ENCODE measurements at regions not wholly inside any gene's neighbourhood (a gene's known extent, or its start where the extent isn't known, plus 50 kb on each side); places are given as distances from the start of the nearest gene placed in this dataset.

DNA sequence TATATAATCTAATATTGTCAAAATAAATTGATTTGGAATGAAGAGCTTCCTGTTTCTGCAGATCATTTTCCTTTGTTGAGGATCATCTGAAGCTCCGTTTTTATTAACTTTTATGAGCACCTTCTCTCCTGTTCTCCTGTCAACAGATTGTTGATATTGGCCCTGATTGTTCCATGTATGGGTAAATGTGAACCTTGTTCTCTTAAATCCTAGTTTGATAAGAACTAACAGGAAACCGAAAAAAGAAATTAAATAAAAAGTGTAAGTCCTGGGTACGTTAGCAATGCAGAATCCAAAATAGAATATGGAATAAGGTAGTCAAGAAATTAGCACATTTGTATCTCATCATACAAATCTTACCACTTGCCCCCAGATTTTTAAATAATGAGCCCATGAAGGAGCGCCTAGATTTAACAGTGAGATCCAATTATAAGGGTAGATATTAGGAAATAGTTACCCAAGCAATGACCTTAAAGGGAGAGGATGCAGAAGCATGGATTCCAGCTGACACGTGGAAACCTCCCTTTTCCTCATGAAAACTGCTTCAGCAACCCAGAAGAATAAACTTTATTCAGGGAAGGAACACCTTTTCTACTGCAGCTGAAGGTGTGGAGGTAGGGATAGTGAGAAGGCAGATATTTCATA is 80.8 kb upstream of the PIK3R1 start:
- Mint-ChIP-seq H3K36me3 (ENCODE audit: low read depth) (no peaks in the 10 kb centered on the region), H3K9me3 (no peaks in the 10 kb centered on the region), H3K27ac (no peak overlapping the region), H3K4me3 (ENCODE audit: low read depth) (no peak overlapping the region), H3K27me3 (ENCODE audit: low read depth) (peaks cover 8% of the 10 kb centered on the region), H3K4me1 (ENCODE audit: low read depth) (no peaks in the 10 kb centered on the region)
- intact Hi-C loops (cut with micrococcal nuclease), result no loop called here
- no peak for DNase-seq (ENCODE audit: low spot score)

DNA sequence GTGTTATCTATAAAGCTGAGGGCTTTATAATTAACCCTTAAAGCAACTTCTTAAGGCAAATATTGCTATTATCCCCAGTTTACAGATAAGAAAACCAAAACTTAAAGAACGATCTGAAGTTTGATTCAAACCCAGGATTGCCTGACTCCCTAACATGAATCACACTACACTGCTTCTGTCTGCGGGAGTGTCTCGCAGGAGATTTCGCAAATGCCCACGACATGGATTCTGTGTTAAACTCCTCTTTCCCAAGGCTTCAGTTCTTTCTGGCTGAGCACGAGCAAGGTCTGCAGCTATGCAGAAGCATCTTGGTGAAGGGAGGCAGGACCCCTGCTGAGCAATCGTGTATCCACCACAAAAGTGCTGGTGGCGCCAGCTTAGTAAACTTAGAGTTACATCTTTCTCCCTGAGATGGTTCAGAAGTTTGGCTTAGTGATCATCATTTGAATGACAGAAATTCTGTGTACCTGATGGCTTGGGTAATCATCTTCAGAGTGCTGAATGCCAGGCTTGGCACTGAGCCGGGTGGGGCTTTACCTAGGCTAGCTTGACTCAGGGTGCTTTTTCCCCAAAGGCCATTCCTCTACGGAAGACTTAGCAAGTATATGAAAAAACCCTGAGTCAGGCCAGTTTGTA is 81.4 kb upstream of the PIK3R1 start:
- no peaks in the 10 kb centered on the region for H3K4me1 Mint-ChIP-seq (ENCODE audit: low read depth)

DNA sequence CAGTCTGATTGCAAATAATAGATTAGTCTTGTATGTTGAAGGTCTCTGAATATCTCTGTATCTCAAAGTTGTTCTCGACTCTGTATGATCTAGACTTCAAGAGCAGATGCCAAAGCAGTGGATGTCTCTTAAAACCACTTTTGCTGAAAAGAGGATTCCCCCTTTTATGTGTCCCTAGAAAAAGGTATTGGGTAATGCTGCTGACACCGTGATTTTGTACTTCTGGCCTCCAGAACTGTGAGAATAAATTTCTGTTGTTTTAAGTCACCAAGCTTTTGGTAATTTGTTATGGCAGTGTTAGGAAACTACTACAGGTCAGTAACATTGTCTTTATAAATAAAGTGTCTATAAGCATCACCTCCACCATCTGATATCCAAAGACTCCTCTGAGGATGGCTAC is 85.3 kb upstream of the PIK3R1 start:
- no peak overlapping the region for H3K4me3 Mint-ChIP-seq (ENCODE audit: low read depth)
- no peaks in the 10 kb centered on the region for H3K36me3 Mint-ChIP-seq (ENCODE audit: low read depth)
- no peak for DNase-seq (ENCODE audit: low spot score)
- no peaks in the 10 kb centered on the region for H3K9me3 Mint-ChIP-seq
- H3K4me1 Mint-ChIP-seq (ENCODE audit: low read depth), result no peaks in the 10 kb centered on the region
- intact Hi-C loops (cut with micrococcal nuclease), result no loop called here
- peaks cover 7% of the 10 kb centered on the region for H3K27me3 Mint-ChIP-seq (ENCODE audit: low read depth)
- no peak overlapping the region for H3K27ac Mint-ChIP-seq

More for the DNA sequence above, 81.4 kb upstream of the PIK3R1 start:
- Mint-ChIP-seq H3K36me3 (ENCODE audit: low read depth) (no peaks in the 10 kb centered on the region), H3K27ac (no peak overlapping the region), H3K27me3 (ENCODE audit: low read depth) (peaks cover 11% of the 10 kb centered on the region), H3K4me3 (ENCODE audit: low read depth) (no peak overlapping the region), H3K9me3 (no peaks in the 10 kb centered on the region)
- intact Hi-C loops (cut with micrococcal nuclease), result no loop called here
- DNase-seq (ENCODE audit: low spot score), result no peak

DNA sequence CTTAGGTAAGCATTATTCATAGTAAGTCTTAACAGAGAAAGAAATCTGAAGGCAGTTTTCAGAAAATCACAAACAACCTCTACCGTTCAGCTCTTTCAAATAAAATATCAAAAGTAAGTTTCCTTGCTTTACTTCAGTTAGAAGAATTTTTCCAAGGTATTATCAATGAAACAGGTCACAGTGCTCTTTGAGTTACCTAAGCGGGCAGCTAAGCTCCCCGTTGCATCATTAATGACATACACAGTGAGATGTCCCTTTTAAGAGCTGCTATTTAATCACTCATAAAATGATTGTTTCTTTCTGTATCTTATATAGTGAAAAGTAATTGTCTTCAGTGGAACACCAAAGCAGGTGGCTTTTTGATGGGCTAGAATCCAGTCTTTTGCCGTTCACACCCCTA is 86.2 kb upstream of the PIK3R1 start:
- H3K4me1 Mint-ChIP-seq (ENCODE audit: low read depth), result no peaks in the 10 kb centered on the region
- no peak overlapping the region for H3K27ac Mint-ChIP-seq
- H3K9me3 Mint-ChIP-seq, result no peaks in the 10 kb centered on the region
- H3K27me3 Mint-ChIP-seq (ENCODE audit: low read depth), result peaks cover 5% of the 10 kb centered on the region
- intact Hi-C loops (cut with micrococcal nuclease), result no loop called here
- DNase-seq (ENCODE audit: low spot score), result no peak
- H3K4me3 Mint-ChIP-seq (ENCODE audit: low read depth), result no peak overlapping the region
- no peaks in the 10 kb centered on the region for H3K36me3 Mint-ChIP-seq (ENCODE audit: low read depth)

DNA sequence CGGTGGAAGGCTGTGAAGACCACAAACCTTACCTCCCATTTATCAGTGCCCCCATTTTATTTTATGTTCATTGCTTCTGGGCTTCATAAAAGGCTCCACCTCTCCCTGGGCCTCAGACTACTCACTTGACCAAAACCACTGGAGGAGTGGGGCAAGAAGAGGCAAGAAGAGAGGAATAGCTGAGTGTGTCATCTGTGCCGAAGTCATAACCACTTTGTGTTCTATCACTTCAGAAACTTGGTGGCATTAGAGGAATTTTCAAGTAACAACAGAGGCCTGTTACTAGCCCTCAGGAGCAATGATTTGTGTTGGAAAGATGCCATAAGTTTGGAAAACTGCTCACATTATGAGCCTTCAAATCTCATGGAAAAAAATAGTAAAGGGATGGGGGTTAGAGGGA is 88.7 kb upstream of the PIK3R1 start:
- H3K4me3 Mint-ChIP-seq (ENCODE audit: low read depth), result no peak overlapping the region
- intact Hi-C loops (cut with micrococcal nuclease), result no loop called here
- no peaks in the 10 kb centered on the region for H3K36me3 Mint-ChIP-seq (ENCODE audit: low read depth)
- H3K9me3 Mint-ChIP-seq, result no peaks in the 10 kb centered on the region
- no peak overlapping the region for H3K27ac Mint-ChIP-seq
- DNase-seq (ENCODE audit: low spot score), result no peak
- H3K27me3 Mint-ChIP-seq (ENCODE audit: low read depth), result peaks cover 12% of the 10 kb centered on the region
- peaks cover 7% of the 10 kb centered on the region for H3K4me1 Mint-ChIP-seq (ENCODE audit: low read depth)

DNA sequence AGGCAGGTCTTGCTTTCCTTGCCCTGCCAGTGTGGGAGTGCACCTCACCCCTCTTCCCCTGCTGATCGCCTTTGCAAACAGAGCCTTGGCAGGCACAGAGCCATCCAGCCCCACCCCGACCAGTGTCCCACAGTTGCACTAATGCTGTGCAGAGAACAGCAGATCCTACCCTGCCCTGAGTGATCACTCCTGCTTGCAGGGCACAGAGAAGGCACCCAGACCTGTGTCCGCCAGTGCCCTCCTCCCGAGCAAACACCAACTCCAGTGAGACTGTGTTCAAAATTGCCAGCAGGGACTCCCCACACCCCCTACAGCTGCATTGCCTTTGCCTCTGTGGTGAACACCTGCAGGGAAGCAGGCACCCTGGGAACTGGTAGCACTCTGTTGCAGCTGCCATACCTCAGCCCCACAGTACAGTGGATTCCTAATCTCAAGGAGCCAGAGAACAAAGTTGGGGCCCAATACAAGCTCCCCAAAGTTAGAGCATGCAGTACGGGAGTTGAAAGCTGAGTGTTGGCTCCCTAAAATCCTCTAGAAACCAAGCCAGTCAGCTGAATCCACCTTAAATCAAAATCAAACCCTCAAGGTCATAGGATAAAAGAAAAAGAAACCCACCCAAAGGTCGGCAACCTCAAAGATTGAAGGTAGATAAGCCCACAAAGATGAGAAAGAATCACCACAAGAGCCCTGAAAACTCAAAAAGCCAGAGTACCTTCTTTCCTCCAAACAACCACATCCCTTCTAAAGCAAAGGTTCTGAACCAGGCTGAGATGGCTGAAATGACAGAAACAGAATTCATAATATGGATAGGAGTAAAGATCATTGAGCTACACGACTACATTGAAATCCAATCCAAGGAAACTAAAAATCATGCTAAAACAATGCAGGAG is 92.9 kb upstream of the PIK3R1 start:
- Mint-ChIP-seq H3K27me3 (ENCODE audit: low read depth) (peaks cover 13% of the 10 kb centered on the region), H3K36me3 (ENCODE audit: low read depth) (no peaks in the 10 kb centered on the region)
- DNase-seq (ENCODE audit: low spot score), result no peak

DNA sequence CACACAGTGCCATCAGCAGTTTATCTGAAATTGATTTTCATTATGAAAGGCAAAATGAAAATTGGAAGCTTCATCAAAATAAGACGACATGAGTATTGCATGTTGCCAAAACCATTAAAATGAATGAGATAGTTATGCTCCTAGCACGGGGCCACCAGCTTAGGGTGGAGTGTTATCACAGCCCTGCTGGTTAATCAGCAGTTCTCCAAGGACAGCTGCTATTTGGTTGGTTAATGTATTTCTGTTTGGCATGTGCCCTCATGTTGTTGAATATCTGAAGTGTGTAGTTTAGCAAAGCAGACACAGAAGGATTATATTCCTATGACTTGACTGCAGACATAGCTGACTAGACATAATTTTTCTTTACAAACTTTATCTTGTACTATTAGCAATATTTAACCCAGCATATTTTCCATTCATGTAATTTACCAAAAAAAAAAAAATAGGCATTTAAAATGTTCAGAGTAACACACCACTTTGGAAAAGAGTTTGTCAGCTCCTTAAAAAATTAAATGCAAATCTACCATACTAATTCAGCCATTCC is 98.6 kb upstream of the PIK3R1 start:
- H3K4me3 Mint-ChIP-seq (ENCODE audit: low read depth), result no peak overlapping the region
- intact Hi-C loops (cut with micrococcal nuclease), result no loop called here
- no peaks in the 10 kb centered on the region for H3K36me3 Mint-ChIP-seq (ENCODE audit: low read depth)
- H3K9me3 Mint-ChIP-seq, result no peaks in the 10 kb centered on the region
- peaks cover 2% of the 10 kb centered on the region for H3K4me1 Mint-ChIP-seq (ENCODE audit: low read depth)
- DNase-seq (ENCODE audit: low spot score), result no peak
- no peak overlapping the region for H3K27ac Mint-ChIP-seq
- peaks cover 11% of the 10 kb centered on the region for H3K27me3 Mint-ChIP-seq (ENCODE audit: low read depth)

More for the DNA sequence above, 92.9 kb upstream of the PIK3R1 start:
- H3K27ac Mint-ChIP-seq, result no peak overlapping the region
- no peaks in the 10 kb centered on the region for H3K9me3 Mint-ChIP-seq
- H3K4me1 Mint-ChIP-seq (ENCODE audit: low read depth), result peaks cover 7% of the 10 kb centered on the region
- intact Hi-C loops (cut with micrococcal nuclease), result no loop called here
- no peak overlapping the region for H3K4me3 Mint-ChIP-seq (ENCODE audit: low read depth)

DNA sequence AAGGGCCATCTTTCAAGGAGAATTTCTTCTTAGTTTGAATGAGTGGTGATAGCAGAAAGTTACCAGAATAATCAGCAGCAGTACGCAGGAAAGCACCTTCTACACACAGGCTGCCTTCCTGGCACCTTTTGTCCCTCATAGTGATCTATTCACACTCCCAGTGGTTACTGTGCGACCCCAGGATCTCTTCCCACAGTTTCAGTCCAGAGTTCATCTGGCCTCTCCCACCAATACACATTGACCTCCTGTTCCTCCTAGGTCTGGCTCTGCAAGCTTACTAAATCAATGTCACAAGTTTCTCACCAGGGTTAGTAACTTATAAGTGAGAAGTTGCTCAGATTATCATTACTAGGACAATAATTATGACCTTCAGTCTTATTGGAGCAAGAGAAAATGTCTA is 99.1 kb upstream of the PIK3R1 start:
- no peak for DNase-seq (ENCODE audit: low spot score)
- H3K9me3 Mint-ChIP-seq, result no peaks in the 10 kb centered on the region
- intact Hi-C loops (cut with micrococcal nuclease), result no loop called here
- no peak overlapping the region for H3K27ac Mint-ChIP-seq
- no peak overlapping the region for H3K4me3 Mint-ChIP-seq (ENCODE audit: low read depth)
- peaks cover 2% of the 10 kb centered on the region for H3K4me1 Mint-ChIP-seq (ENCODE audit: low read depth)
- no peaks in the 10 kb centered on the region for H3K36me3 Mint-ChIP-seq (ENCODE audit: low read depth)
- H3K27me3 Mint-ChIP-seq (ENCODE audit: low read depth), result peaks cover 11% of the 10 kb centered on the region

DNA sequence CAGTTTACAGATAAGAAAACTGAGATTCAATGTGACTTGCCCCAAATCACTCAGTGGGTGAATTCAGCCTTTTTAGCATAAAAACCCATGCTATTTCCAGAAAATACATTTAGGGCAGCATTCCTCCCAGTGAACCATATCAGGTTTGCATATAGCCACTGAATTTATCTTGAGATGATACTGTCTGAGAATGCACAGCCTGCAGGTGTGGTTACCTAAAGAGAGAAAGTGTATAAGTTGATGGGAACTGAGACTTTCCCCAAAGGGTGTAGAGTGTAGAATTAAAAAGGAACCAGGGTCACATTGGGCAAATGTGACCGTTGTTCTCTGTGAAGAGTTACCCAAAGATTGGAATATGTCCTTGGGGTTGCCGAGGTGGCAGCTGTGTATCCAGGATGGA is 100.0 kb upstream of the PIK3R1 start:
- Mint-ChIP-seq H3K27ac (no peak overlapping the region), H3K4me3 (ENCODE audit: low read depth) (no peak overlapping the region), H3K9me3 (no peaks in the 10 kb centered on the region), H3K27me3 (ENCODE audit: low read depth) (peaks cover 13% of the 10 kb centered on the region), H3K4me1 (ENCODE audit: low read depth) (peaks cover 2% of the 10 kb centered on the region), H3K36me3 (ENCODE audit: low read depth) (no peaks in the 10 kb centered on the region)
- no peak for DNase-seq (ENCODE audit: low spot score)
- intact Hi-C loops (cut with micrococcal nuclease), result no loop called here

DNA sequence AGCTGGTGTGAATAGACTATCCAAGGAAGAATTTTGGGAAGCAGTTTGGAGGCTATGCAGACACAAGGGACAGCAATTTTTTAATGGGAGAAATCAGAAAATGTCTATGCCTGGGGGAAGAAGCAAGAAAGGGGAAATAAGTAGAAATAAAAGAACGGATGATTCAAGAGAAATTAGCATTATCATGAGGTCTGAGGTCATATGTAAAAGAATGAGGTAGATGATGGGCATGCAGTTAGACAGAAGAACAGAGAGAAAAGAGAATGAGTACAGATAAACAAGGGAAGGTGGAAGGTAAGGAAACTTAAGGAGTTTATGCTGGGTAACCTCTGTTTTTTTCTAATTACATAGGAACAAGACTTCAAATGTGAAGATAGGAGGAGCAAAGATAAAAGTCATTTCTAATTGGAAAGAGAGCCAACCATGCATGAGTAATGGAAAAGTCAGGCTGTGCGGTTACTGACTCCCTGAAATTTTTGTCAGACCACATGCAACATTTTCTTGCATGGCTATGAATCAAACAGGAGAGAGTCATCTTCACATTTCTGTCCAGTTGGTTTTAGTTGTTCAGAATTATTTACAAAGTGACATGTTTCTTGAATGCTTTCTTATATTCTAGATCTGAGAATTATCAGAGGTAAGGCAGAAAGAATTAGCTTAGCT is 101.0 kb upstream of the PIK3R1 start:
- DNase-seq (ENCODE audit: low spot score), result no peak

DNA sequence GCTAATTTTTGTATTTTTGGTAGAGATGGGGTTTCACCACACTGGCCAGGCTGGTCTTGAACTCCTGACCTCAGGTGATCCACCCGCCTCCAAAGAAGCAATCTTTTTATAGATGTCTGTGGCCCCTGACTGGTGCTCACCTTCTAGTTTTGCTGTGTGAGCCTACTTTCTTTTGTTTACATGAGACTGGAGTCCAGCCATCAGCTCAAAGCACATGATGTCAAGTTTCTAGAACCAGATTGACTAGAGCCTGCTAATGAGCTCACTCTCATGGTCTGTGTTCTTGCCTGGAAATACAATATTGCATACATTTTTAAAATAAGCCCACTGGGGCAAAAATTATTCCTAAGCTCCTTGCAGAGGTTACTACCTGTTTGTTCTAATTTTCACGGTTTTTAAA is 102.9 kb upstream of the PIK3R1 start:
- intact Hi-C loops (cut with micrococcal nuclease), result no loop called here
- Mint-ChIP-seq H3K27me3 (ENCODE audit: low read depth) (peaks cover 6% of the 10 kb centered on the region), H3K36me3 (ENCODE audit: low read depth) (no peaks in the 10 kb centered on the region), H3K27ac (no peak overlapping the region), H3K4me3 (ENCODE audit: low read depth) (no peak overlapping the region), H3K9me3 (no peaks in the 10 kb centered on the region), H3K4me1 (ENCODE audit: low read depth) (peaks cover 2% of the 10 kb centered on the region)
- no peak for DNase-seq (ENCODE audit: low spot score)

More for the DNA sequence above, 101.0 kb upstream of the PIK3R1 start:
- H3K9me3 Mint-ChIP-seq, result no peaks in the 10 kb centered on the region
- H3K4me3 Mint-ChIP-seq (ENCODE audit: low read depth), result no peak overlapping the region
- intact Hi-C loops (cut with micrococcal nuclease), result no loop called here
- peaks cover 13% of the 10 kb centered on the region for H3K27me3 Mint-ChIP-seq (ENCODE audit: low read depth)
- H3K27ac Mint-ChIP-seq, result no peak overlapping the region
- no peaks in the 10 kb centered on the region for H3K36me3 Mint-ChIP-seq (ENCODE audit: low read depth)
- H3K4me1 Mint-ChIP-seq (ENCODE audit: low read depth), result peaks cover 2% of the 10 kb centered on the region

DNA sequence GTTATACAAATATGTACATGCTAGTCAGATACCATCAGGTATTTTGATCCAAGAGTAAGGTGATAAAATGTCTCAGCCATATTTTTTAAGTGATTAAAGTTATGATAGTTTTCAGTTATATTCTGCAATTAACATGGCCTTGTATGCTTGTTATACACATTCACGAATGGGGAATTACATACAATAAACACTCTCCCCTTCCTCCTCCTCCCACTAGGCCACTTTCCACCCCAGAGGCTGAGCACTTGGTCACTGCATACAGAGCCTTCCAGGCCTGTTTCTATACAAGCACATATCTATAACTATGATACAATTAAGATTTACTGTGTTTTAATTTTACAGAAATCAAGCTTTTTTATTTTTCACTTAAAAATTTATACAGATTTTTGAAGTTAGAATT is 104.7 kb upstream of the PIK3R1 start:
- no peaks in the 10 kb centered on the region for H3K9me3 Mint-ChIP-seq
- no peaks in the 10 kb centered on the region for H3K36me3 Mint-ChIP-seq (ENCODE audit: low read depth)
- no peak overlapping the region for H3K4me3 Mint-ChIP-seq (ENCODE audit: low read depth)
- H3K27ac Mint-ChIP-seq, result no peak overlapping the region
- DNase-seq (ENCODE audit: low spot score), result no peak
- peaks cover 4% of the 10 kb centered on the region for H3K27me3 Mint-ChIP-seq (ENCODE audit: low read depth)
- H3K4me1 Mint-ChIP-seq (ENCODE audit: low read depth), result peaks cover 2% of the 10 kb centered on the region
- intact Hi-C loops (cut with micrococcal nuclease), result no loop called here
